ENCODE measurements at regions not wholly inside any gene's neighbourhood (a gene's known extent, or its start where the extent isn't known, plus 50 kb on each side); places are given as distances from the start of the nearest gene placed in this dataset.

DNA sequence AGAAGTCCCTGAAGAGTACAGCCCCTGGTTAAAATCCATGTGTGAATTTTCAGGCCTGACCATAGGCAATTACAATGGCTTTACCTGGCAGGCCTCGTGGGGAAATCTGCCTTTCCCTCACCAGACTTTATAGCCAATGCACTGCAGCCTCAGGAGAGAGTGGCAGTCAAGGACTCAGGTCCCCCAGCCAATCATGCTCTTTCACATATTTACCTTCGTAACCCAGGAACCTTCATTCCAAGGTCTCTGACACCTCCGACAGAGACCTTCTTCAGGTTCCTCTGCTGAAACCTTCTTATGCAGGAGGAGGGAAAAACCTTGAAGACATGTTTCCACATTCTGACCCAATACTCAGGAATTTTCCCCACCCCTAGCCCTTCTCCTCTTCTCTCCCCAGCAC, 118.9 kb downstream of the FASLG start:
- Histone ChIP-seq H3K27ac (ENCODE audit: low read length) (no peak overlapping the region), H4K20me1 (ENCODE audit: insufficient read depth) (no peaks in the 10 kb centered on the region), H3K27me3 (ENCODE audit: insufficient read depth, low read depth, low read length) (no peaks in the 10 kb centered on the region), H3K9ac (ENCODE audit: low read length) (no peak overlapping the region), H3F3A (ENCODE audit: insufficient read depth, low read length, poor library complexity, severe bottlenecking) (no peaks in the 10 kb centered on the region), H3K79me2 (replicated peaks; ENCODE audit: insufficient read depth, low read length) (no peaks in the 10 kb centered on the region), H3K4me2 (ENCODE audit: low read length) (no peak overlapping the region), H3K9me2 (ENCODE audit: insufficient read depth, low read length) (no peaks in the 10 kb centered on the region), H3K4me3 (ENCODE audit: low read length) (no peak overlapping the region), H3K36me3 (ENCODE audit: insufficient read depth, low read length) (no peaks in the 10 kb centered on the region), H3K9me3 (ENCODE audit: low read length) (no peaks in the 10 kb centered on the region), H2AFZ (ENCODE audit: low read depth, low read length) (no peak overlapping the region)
- TF ChIP-seq POLR2AphosphoS5 (IDR thresholded peaks at IDR 0.05) (no peak), EP300 (conservative IDR thresholded peaks at IDR 0.05; ENCODE audit: poor library complexity, severe bottlenecking) (no peak), MXI1 (conservative IDR thresholded peaks at IDR 0.05; ENCODE audit: poor library complexity, severe bottlenecking) (no peak), RAD21 (conservative IDR thresholded peaks at IDR 0.05) (no peak), SMC3 (conservative IDR thresholded peaks at IDR 0.05; ENCODE audit: poor library complexity) (no peak), EZH2 (IDR thresholded peaks at IDR 0.05; ENCODE audit: borderline replicate concordance, insufficient read depth, low read length, poor library complexity, severe bottlenecking) (no peak)
- TF ChIP-seq, protein P1, sequence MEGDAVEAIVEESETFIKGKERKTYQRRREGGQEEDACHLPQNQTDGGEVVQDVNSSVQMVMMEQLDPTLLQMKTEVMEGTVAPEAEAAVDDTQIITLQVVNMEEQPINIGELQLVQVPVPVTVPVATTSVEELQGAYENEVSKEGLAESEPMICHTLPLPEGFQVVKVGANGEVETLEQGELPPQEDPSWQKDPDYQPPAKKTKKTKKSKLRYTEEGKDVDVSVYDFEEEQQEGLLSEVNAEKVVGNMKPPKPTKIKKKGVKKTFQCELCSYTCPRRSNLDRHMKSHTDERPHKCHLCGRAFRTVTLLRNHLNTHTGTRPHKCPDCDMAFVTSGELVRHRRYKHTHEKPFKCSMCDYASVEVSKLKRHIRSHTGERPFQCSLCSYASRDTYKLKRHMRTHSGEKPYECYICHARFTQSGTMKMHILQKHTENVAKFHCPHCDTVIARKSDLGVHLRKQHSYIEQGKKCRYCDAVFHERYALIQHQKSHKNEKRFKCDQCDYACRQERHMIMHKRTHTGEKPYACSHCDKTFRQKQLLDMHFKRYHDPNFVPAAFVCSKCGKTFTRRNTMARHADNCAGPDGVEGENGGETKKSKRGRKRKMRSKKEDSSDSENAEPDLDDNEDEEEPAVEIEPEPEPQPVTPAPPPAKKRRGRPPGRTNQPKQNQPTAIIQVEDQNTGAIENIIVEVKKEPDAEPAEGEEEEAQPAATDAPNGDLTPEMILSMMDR (IDR thresholded peaks at IDR 0.05; ENCODE audit: poor library complexity, severe bottlenecking): no peak
- TF ChIP-seq, protein P2, sequence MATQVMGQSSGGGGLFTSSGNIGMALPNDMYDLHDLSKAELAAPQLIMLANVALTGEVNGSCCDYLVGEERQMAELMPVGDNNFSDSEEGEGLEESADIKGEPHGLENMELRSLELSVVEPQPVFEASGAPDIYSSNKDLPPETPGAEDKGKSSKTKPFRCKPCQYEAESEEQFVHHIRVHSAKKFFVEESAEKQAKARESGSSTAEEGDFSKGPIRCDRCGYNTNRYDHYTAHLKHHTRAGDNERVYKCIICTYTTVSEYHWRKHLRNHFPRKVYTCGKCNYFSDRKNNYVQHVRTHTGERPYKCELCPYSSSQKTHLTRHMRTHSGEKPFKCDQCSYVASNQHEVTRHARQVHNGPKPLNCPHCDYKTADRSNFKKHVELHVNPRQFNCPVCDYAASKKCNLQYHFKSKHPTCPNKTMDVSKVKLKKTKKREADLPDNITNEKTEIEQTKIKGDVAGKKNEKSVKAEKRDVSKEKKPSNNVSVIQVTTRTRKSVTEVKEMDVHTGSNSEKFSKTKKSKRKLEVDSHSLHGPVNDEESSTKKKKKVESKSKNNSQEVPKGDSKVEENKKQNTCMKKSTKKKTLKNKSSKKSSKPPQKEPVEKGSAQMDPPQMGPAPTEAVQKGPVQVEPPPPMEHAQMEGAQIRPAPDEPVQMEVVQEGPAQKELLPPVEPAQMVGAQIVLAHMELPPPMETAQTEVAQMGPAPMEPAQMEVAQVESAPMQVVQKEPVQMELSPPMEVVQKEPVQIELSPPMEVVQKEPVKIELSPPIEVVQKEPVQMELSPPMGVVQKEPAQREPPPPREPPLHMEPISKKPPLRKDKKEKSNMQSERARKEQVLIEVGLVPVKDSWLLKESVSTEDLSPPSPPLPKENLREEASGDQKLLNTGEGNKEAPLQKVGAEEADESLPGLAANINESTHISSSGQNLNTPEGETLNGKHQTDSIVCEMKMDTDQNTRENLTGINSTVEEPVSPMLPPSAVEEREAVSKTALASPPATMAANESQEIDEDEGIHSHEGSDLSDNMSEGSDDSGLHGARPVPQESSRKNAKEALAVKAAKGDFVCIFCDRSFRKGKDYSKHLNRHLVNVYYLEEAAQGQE (IDR thresholded peaks at IDR 0.05; ENCODE audit: borderline replicate concordance): no peak

DNA sequence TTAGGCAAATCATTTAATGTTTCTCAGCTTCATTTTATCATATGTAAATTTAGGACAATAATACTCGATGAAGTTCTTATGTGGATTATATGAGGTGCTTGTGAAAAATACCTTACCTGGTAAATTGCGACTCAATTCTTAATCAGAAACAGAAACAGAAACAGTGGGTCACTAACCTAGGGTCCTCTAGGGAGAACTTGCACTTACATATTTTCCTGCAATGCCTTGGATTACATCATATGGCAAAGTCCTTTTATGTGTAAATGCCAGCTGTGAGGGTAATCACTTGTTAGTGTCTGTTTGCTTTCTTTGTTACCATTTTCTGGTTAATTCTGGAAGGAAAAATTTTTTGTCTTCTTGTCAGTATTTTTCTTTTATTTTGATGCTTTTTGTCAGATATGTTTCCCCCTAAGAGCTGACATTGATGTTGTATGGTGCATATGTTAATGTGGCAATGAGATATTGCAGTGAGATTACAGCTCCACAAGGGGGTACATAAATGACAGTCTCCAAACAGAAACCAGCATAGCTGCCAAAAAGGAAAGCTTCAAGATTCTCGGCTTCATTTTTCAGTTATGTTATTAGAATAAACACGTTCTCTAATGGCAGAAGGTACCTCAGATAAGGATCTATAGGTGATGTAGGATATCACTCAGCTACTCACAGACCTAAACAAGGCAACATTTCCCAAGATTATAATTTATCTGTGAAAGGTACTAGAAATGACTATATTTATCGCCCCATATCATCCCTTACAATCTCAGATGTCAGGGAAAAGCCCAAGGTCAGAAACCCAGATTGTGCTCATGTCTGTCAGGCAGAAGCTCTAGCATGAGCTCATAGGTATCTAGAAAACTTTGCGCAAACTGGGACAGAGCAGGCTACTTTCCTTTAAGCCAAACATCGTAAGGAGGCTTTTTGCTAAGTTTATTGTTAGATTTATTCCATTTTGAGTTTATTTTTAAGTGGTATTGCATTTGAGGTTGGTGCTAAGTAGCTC, 119.9 kb downstream of the FASLG start:
- Histone ChIP-seq H3K4me2 (ENCODE audit: low read length) (no peak overlapping the region), H4K20me1 (ENCODE audit: insufficient read depth) (no peaks in the 10 kb centered on the region), H3K36me3 (ENCODE audit: insufficient read depth, low read length) (no peaks in the 10 kb centered on the region), H3K9ac (ENCODE audit: low read length) (no peak overlapping the region), H3K4me3 (ENCODE audit: low read length) (no peak overlapping the region), H3K9me2 (ENCODE audit: insufficient read depth, low read length) (no peaks in the 10 kb centered on the region), H3K79me2 (replicated peaks; ENCODE audit: insufficient read depth, low read length) (no peaks in the 10 kb centered on the region), H3K27me3 (ENCODE audit: insufficient read depth, low read depth, low read length) (no peaks in the 10 kb centered on the region), H3K27ac (ENCODE audit: low read length) (no peak overlapping the region), H3K9me3 (ENCODE audit: low read length) (no peaks in the 10 kb centered on the region), H3F3A (ENCODE audit: insufficient read depth, low read length, poor library complexity, severe bottlenecking) (no peaks in the 10 kb centered on the region), H2AFZ (ENCODE audit: low read depth, low read length) (no peak overlapping the region)
- TF ChIP-seq, protein P1 (IDR thresholded peaks at IDR 0.05; ENCODE audit: poor library complexity, severe bottlenecking): peak; percentile 50
- no peak for TF ChIP-seq MXI1 (conservative IDR thresholded peaks at IDR 0.05; ENCODE audit: poor library complexity, severe bottlenecking)
- no peak for TF ChIP-seq SMC3 (conservative IDR thresholded peaks at IDR 0.05; ENCODE audit: poor library complexity)

Data from neural cell (in vitro differentiated cells).